GM12878 (cell line): ENCODE measurements at regions not wholly inside any gene's neighbourhood (a gene's known extent, or its start where the extent isn't known, plus 50 kb on each side); places are given as distances from the start of the nearest gene placed in this dataset.

ENCODE experiments used
- ATAC-seq: fragments of 200-7000 bp; cut with Tn5 transposase; 3 replicates; pipeline ENCODE4 v1.9.1; 2020; ENCODE audit warnings: mild to moderate bottlenecking, moderate library complexity
- BruUV-seq: library from RNA; stranded (reverse); fragments of 400-500 nt; replicated peaks from 2 replicates; lab custom pipeline; 2021; lab: Mats Ljungman, UMichigan
- CTCF ChIA-PET: fragments of 300-600 bp; sonication (Branson Sonifier 250); formaldehyde crosslinking; extraction: SDS; loops from one replicate; lab custom pipeline; 2021; ENCODE audit warnings: inconsistent platforms; lab: Yijun Ruan, JAX
- POLR2A ChIA-PET: fragments of 350-600 bp; formaldehyde crosslinking; extraction: SDS; loops from one replicate; lab custom pipeline; 2021; ENCODE audit warnings: inconsistent platforms; lab: Charles Lee
- RAD21 ChIA-PET: fragments of 300-600 bp; sonication (Branson Sonifier 250); formaldehyde crosslinking; loops from one replicate; lab custom pipeline; 2023; ENCODE audit warnings: antibody characterized with exemption; ENCODE audit not compliant: unreplicated experiment; lab: Charles Lee
- SMC1A ChIA-PET: fragments of 300-600 bp; sonication (Branson Sonifier 250); formaldehyde crosslinking; loops from one replicate; lab custom pipeline; 2023; ENCODE audit not compliant: unreplicated experiment, uncharacterized antibody; lab: Charles Lee
- DNase-seq: peaks from one replicate; pipeline ENCODE4 v3.0.0-alpha.2; 2011; ENCODE audit warnings: low read depth, low spot score
- FAIRE-seq: peaks from 3 replicates; lab custom pipeline; 2011; peaks lifted over from hg19 to GRCh38; lab: Jason Lieb, UNC
- H2AFZ ChIP-seq: 2 replicates; pipeline ENCODE4 v1.6.0; 2011; ENCODE audit warnings: low read depth, low read length, control low read depth; ENCODE audit not compliant: control insufficient read depth
- H3K27ac ChIP-seq: 2 replicates; pipeline ENCODE4 v1.5.1; 2011; ENCODE audit warnings: control low read depth; ENCODE audit not compliant: control insufficient read depth, insufficient read depth
- H3K27me3 ChIP-seq, 2 experiments: replicated peaks in 1 of 2; 2 replicates each; pipeline versions ENCODE4 v1.6.0 to v1.6.1; 2011; ENCODE audit warnings: low read length in 1 of 2; ENCODE audit not compliant: control insufficient read depth in 2 of 2, insufficient read depth in 2 of 2
- H3K36me3 ChIP-seq, 2 experiments: 2 replicates each; pipeline ENCODE4 v1.5.1; 2011; ENCODE audit warnings: low read length in 1 of 2; ENCODE audit not compliant: control insufficient read depth in 2 of 2, insufficient read depth in 2 of 2
- H3K4me1 ChIP-seq: 2 replicates; pipeline ENCODE4 v1.6.1; 2011; ENCODE audit warnings: mild to moderate bottlenecking, low read length, moderate library complexity, mixed read lengths; ENCODE audit not compliant: control insufficient read depth, insufficient read depth
- H3K4me2 ChIP-seq: 2 replicates; pipeline ENCODE4 v1.6.0; 2011; ENCODE audit warnings: control low read depth; ENCODE audit not compliant: control insufficient read depth, insufficient read depth
- H3K4me3 ChIP-seq: fragments of 200-600 bp; sonication (generic); 2 replicates; pipeline ENCODE4 v1.5.1; 2016
- H3K79me2 ChIP-seq: 2 replicates; pipeline ENCODE4 v1.6.0; 2011; ENCODE audit warnings: low read length; ENCODE audit not compliant: control insufficient read depth, insufficient read depth
- H3K9ac ChIP-seq: 2 replicates; pipeline ENCODE4 v1.8.0; 2011; ENCODE audit warnings: low read length, control low read depth, mixed read lengths; ENCODE audit not compliant: control insufficient read depth, insufficient read depth
- H3K9me3 ChIP-seq: replicated peaks from 3 replicates; pipeline ENCODE4 v1.5.1; 2011; ENCODE audit warnings: mild to moderate bottlenecking, low read length; ENCODE audit not compliant: control insufficient read depth, insufficient read depth
- H4K20me1 ChIP-seq: 2 replicates; pipeline ENCODE4 v1.6.0; 2011; ENCODE audit not compliant: control insufficient read depth, insufficient read depth
- CHD1 ChIP-seq: IDR thresholded peaks from 2 replicates; pipeline ENCODE4 v1.6.1; 2012; ENCODE audit warnings: low read depth, low read length, improper control_type of control experiment
- CREB1 ChIP-seq: IDR thresholded peaks from 2 replicates; pipeline ENCODE4 v1.6.1; 2012; ENCODE audit warnings: low read depth, mild to moderate bottlenecking, inconsistent platforms
- FOXK2 ChIP-seq: fragments of 450-650 bp; IDR thresholded peaks from 2 replicates; pipeline ENCODE4 v1.6.1; 2017; ENCODE audit warnings: mild to moderate bottlenecking, moderate library complexity
- MEF2B ChIP-seq: fragments of 450-650 bp; IDR thresholded peaks from 2 replicates; pipeline ENCODE4 v1.6.1; 2018; ENCODE audit warnings: mild to moderate bottlenecking, moderate library complexity; ENCODE audit not compliant: partially characterized antibody, poor library complexity, severe bottlenecking
- NR2C1 ChIP-seq: fragments of 450-650 bp; IDR thresholded peaks from 2 replicates; pipeline ENCODE4 v1.6.1; 2017; ENCODE audit warnings: antibody characterized with exemption, mild to moderate bottlenecking, moderate library complexity
- PBX3 ChIP-seq: IDR thresholded peaks from 2 replicates; pipeline ENCODE4 v1.6.1; 2011; ENCODE audit warnings: mild to moderate bottlenecking, low read depth, low read length, moderate library complexity; ENCODE audit not compliant: insufficient replicate concordance
- POLR2AphosphoS2 ChIP-seq: IDR thresholded peaks from 2 replicates; pipeline ENCODE4 v1.6.1; 2011; ENCODE audit warnings: low read depth, mild to moderate bottlenecking, low read length, improper control_type of control experiment, moderate library complexity
- RCOR1 ChIP-seq: conservative IDR thresholded peaks from 2 replicates; pipeline ENCODE4 v1.6.1; 2012; ENCODE audit warnings: low read depth, low read length, improper control_type of control experiment
- RELA ChIP-seq: fragments of 450-650 bp; IDR thresholded peaks from 2 replicates; pipeline ENCODE4 v1.8.0; 2014; ENCODE audit warnings: borderline replicate concordance; ENCODE audit not compliant: partially characterized antibody
- WGBS: methylation state at CpG from one replicate; pipeline ENCODE4 v1.1.6; 2016; ENCODE audit warnings: low lambda C conversion rate; ENCODE audit not compliant: insufficient replicate concordance, insufficient coverage; ENCODE audit errors: missing lambda C conversion rate; 5-methylcytosine and 5-hydroxymethylcytosine counted together
- in situ Hi-C: fragments of 300-500 bp; cut with MboI; formaldehyde crosslinking; loops from 9 replicates; pipeline ENCODE4 v1.14.3; 2018; ENCODE audit warnings: mixed read lengths
- intact Hi-C: fragments of 100-400 bp; cut with micrococcal nuclease; formaldehyde crosslinking; loops from one replicate; pipeline ENCODE4 v1.14.2; 2022; ENCODE audit not compliant: unreplicated experiment

GRCh38 chr9:87259543-87260518, 237.8 kb upstream of the DAPK1 start (continued):
- TF ChIP-seq MEF2B, result peak; percentile 90

DNA sequence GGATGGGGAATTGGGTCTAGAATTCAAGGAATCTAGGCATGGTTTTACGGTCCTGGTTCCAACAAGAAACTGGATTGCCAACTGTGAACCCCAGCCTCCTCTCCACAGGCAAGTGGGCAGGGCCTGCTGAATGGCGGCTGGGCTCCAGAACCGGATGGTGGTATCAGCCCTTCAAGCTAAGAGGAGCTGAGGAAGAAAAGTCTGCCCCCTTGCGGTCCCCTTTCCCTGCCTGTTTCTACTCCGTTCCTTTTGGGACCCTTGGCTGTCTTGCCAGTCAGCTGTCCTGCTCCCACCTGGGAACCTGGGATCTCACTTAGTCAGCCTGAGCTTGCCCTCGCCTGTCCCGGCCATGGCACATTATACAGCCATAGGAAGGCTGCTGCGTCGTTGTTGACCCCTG, 234.4 kb upstream of the DAPK1 start:
- Histone ChIP-seq H3K9ac (no peak overlapping the region), H3K36me3 (no peaks in the 10 kb centered on the region), H3K79me2 (no peaks in the 10 kb centered on the region), H2AFZ (no peak overlapping the region), H3K4me1 (no peaks in the 10 kb centered on the region), H3K27me3 (no peaks in the 10 kb centered on the region; a peak in 1 of 4 replicates), H4K20me1 (no peaks in the 10 kb centered on the region), H3K9me3 (peaks cover 1% of the 10 kb centered on the region; the same call in 2 of the 3 replicates), H3K4me3 (no peak overlapping the region), H3K4me2 (no peak overlapping the region), H3K27ac (no peak overlapping the region)
- ChIA-PET SMC1A (no interaction called here), CTCF (interaction anchor here (1.0 to 2.2 kb wide), 2 partner anchors 61 to 829 kb away, joined by 3 to 5 read pairs; no protein-coding TSS in a partner anchor), RAD21 (no interaction called here), POLR2A (no interaction called here)
- in situ Hi-C loops (no loop called here), intact Hi-C loops (no loop called here)
- no peak for ATAC-seq
- no peak for DNase-seq
- no TSS peak for BruUV-seq
- TF ChIP-seq CREB1 (no peak), POLR2AphosphoS2 (no peak), PBX3 (no peak), CHD1 (no peak), FOXK2 (no peak), RELA (no peak), NR2C1 (no peak), RCOR1 (no peak)
- 25% methylated on average over 9 of the region's 9 CpGs for WGBS
- no peak for FAIRE-seq
